GM21390 (cell line): ENCODE measurements at regions not wholly inside any gene's neighbourhood (a gene's known extent, or its start where the extent isn't known, plus 50 kb on each side); places are given as distances from the start of the nearest gene placed in this dataset.
A peak's percentile ranks its signal among the peaks of the same experiment; 100 is the strongest.
"Not testable (repeated sequence)": the region's sequence is repeated elsewhere in the genome, so short reads cannot be mapped to it uniquely, and the experiment has no call there.

Source experiments
- ATAC-seq: cut with Tn5 transposase; IDR thresholded peaks from one replicate; pipeline ENCODE4 v1.9.1; 2021; ENCODE audit not compliant: unreplicated experiment

DNA sequence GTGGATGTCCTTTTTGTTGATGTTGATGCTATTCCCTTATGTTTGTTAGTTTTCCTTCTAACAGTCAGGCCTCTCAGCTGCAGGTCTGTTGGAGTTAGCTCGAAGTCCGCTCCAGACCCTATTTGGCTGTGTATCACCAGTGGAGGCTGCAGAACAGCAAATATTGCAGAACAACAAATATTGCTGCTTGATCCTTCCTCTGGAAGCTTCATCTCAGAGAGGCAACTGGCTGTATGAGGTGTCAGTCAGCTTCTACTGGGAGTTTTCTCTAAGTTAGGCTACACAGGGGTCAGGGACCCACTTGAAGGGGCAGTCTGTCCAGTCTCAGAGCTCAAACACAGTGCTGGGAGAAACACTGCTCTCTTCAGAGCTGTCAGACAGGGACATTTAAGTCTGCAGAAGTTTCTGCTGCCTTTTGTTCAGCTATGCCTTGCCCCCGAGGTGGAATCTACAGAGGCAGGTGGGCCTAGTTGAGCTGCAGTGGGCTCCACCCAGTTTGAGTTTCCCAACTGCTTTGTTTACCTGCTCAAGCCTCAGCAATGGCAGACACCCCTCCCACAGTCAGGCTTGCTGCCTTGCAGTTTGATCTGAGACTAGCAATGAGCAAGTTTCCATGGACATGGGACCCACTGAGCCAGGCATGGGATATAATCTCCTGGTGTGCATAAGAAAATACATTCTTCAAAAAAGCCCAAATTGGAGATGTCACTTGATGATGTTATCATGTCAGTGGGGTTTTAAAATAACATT lies 99.5 kb downstream of the KDM5D start:
- ATAC-seq, result no peak

GRCh38 chrY:19637651-19638347 lies 106.7 kb downstream of the KDM5D start:
- ATAC-seq, result peak; percentile 75

GRCh38 chrY:19628926-19629325 lies 115.6 kb downstream of the KDM5D start:
- no peak for ATAC-seq

GRCh38 chrY:19622392-19622791 lies 122.1 kb downstream of the KDM5D start:
- ATAC-seq, result no peak

GRCh38 chrY:19621756-19622155 lies 122.8 kb downstream of the KDM5D start:
- no peak for ATAC-seq

GRCh38 chrY:19601113-19601512 lies 143.4 kb downstream of the KDM5D start:
- ATAC-seq, result no peak

DNA sequence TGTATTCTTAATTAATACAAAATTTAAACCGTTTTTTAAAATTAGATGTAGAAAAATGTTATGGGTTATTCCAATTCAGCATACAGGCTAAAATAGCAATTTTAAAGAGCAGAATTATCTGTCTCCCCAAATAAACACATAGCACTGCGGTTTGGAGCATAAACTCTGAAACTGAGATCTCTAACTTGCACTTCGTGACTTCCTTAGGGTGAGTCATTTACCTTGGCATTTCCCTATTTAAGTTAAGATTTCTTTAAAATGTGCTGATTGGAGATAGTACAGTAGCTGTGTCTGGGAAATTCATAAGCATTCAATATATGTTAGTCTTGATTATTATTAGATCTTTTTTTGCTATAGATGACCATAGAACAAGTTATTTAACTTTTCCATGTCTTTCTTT lies 143.8 kb downstream of the KDM5D start:
- peak; percentile 53 for ATAC-seq

GRCh38 chrY:19590235-19590634 lies 154.3 kb downstream of the KDM5D start:
- no peak for ATAC-seq

DNA sequence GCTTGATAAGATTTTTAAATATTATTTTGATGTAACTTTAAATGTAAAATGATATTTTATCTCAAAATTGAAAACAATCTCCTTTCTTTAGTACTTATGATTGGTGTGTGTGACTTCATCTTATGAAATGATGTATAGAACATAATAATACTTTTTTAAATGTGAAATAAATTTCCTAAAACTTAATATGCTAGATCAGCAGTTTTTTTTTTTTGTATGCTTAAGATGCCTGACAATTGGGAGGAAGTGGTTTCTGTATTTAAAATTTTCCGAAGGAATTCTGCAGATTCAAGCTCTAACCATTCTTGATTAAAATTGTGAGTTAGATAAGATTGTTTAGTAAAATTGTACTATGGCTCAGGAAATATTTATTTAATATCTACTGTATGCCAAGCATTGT lies 154.9 kb downstream of the KDM5D start:
- ATAC-seq, result no peak

DNA sequence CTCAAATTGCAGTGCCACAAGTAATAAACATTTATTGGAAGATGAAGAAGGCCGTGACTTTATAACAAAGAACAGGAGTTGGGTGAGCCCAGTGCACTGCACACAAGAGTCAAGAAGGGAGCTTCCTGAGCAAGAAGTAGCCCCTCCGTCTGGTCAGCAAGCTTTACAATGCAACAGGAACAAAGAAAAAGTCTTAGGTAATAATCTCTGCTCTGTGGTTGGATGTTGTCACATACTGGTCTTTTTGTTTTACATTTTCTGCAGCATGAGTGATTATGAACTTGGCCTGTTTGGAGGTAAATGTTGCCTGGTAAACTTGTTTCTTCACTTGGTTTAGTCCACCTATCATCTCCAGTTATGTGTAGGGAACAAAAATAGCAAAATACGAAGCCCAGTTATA lies 157.2 kb downstream of the KDM5D start:
- ATAC-seq, result no peak

- not testable (repeated sequence) for ATAC-seq
Observed at GRCh38 chrY:19580990-19581389, 163.5 kb downstream of the KDM5D start.

- ATAC-seq, result no peak
Observed at GRCh38 chrY:19578281-19578874, 166.1 kb downstream of the KDM5D start.

DNA sequence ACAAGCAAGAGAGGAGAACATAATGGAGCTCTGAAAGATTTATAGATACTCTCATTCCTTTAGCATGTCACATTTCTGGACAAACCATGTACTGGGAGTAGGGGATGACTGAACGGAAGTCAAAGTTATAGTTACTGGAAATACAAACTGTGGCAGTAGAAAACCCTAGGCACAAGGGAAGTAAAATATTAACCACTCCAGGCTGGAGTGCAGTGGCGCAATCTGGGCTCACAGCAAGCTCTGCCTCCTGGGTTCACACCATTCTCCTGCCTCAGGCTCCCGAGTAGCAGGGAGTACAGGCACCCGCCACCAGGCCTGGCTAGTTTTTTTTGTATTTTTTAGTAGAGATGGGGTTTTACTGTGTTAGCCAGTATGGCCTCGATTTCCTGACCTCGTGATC lies 167.3 kb downstream of the KDM5D start:
- no peak for ATAC-seq

- ATAC-seq, result peak; percentile 38
Observed at GRCh38 chrY:19574939-19575338, 169.6 kb downstream of the KDM5D start.

DNA sequence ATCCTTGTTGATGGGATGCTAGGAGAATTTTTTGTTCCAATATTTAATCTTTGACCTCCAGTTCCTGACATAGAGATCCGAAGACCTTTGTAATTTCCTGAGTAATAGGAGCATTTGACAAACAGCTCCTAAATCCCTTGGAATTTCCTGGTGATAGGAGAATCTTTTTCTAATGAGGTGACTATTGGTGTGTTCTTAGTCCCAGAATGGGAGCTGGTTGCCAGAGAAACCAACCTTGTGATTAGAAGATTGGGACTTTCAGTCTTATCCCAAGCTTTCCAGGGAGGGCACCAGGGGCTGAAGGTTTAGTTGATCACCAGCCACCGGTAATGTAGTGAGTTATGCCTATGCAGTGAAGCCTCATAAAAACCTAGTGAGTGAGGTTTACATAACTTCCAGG lies 170.9 kb downstream of the KDM5D start:
- ATAC-seq, result no peak

DNA sequence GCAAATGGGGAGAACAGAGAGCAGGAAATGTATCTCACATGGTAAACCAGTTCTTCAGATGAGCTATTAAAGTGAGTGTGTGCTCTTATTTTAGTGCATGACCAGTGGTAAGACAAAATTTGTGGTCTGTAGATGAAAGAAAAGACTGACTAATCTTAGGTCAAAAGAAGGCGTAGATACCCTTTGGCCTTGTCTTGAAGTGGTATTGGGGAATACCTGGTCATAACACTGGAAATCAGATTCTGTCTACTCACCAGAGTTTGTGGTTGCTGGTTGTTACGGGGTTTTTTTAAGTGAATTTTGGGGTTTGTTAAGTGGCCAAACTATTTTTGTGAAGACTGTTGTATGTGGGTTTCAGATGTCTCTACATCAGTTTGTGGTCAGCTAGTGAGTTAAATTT lies 173.5 kb downstream of the KDM5D start:
- peak; percentile 43 for ATAC-seq

DNA sequence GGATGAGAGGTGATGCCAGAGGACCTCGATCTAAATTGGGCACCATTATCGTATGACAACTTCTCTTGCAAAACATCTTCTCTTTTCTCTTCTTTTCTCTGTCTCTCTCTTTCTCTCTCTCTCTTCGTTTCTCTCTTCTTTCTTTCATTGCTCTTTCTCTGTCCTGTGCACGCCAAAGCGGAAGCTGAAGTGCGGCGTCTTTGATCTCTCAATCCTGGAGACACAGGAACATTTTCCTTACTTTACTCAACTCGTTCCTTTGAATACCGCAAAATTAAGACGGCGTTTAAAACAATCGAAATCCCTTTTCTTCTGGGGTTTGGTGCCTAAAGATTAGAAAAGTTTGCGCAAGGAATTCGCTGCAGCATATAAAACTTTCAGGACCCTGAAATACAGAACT lies 176.6 kb downstream of the KDM5D start:
- ATAC-seq, result no peak

- ATAC-seq, result peak; percentile 72
Observed at GRCh38 chrY:19567051-19567921, 177.2 kb downstream of the KDM5D start.

DNA sequence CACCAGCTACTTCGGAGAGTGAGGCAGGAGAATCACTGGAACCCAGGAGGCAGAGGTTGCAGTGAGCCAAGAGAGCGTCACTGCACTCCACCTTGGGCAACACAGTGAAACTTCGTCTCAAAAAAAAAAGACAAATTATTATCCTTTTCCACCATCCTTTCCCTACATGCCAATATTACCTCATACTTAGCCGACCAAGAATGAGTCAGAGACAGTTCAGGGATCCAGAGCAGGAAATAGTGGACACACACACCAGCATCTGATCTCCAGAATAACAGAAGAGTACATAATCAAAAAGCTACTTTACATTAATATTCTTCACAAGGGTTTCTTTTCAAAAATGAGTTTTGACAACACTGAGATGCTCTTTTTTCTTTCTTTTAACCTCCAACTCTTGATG lies 185.4 kb downstream of the KDM5D start:
- no peak for ATAC-seq

DNA sequence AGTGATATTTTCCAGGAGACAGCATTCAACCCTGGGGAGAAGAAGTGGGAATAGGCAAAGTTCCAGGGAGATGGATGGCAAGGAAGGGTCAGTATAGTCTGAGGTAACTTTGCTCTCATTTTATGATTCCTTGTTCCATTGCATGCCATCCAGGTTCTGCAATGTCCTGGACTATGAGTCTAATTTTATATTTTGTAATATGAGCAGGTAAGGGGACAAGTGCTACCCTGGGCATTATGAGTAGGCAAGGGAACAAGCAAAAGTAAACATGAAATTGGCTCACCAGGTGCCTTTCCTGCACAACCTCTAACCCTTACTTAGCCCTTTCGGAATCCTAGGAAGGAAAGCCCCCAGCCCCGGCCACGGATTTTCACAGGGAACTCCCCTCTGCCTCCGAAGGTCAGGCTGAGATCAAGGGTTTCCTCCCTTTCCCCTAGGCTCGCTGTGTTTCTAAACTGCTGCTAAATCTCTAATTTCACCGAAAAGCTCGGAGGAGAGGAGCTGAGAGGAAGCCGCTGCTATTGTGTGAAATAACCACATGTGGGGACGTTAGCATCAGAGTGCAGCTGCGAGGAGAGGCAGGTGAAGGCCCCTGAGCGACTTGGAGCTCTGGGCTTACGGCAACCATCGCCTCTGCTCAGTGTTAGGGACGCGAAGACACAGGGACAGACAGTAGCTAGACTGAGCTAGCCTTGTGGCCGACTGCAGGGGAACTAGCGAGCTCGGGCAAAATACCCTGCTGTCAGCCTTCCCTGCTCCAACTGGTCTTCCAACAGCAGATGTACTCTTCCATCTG lies 194.7 kb downstream of the KDM5D start:
- no peak for ATAC-seq
